NCI-H1694 (cell line): ENCODE measurements at regions not wholly inside any gene's neighbourhood (a gene's known extent, or its start where the extent isn't known, plus 50 kb on each side); places are given as distances from the start of the nearest gene placed in this dataset.

Experiments used
- DNase-seq: peaks from one replicate; lab custom pipeline; 2025; lab: John Stamatoyannopoulos, UW

DNA sequence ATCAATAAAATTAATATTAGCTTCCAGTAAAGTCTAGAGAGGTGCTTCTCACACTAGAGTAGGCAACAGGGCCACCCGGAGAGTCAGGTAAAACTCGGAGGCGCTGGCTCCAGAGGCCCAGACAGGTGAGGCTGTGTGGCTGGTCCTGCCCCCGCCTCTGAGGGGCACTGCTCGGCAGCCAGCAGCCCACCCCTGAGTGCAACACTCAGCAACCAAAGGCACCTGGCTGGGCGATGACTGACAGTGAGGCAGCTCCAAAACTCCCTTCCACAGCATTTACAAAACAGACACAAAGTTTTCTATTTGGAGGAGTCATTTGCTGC lies 138.8 kb upstream of the ID2 start:
- no peak for DNase-seq

DNA sequence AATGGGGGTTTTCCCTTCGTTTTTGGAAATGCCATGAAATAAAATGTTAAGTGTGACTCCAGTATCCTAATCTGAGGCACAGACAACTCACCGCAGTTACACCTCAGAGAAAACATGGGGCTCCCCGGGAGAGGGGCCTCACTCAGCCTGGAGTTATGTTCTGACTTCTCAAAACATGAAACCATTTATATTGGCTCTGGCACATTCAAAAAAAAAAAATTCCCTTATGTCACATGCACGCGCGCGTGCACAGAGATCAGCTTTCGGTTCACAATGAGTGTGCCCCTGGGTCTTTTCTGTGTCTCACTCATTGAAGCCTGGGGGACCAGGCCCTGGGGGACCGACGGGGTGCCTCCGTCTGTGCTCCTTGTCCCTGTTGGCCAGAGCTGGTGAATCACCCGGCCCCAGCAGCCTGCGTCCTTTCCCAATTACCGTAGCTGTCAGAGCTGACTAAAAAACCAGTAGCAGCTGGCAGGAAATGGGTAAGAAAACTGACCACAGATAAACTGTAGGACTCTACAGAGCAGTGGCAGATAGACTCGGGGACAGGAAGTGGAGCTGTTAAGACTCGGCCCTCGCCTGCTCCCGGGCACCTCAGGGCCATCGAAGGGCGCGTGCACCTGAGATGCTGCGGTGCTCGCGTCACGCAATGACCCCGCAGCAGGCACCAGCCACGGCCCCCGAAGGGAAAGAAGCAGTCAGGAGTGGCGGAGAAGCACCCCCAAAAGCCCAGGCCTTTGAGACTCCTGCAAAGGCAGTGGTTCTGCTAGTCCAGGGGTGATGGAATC lies 138.3 kb upstream of the ID2 start:
- DNase-seq = no peak

DNA sequence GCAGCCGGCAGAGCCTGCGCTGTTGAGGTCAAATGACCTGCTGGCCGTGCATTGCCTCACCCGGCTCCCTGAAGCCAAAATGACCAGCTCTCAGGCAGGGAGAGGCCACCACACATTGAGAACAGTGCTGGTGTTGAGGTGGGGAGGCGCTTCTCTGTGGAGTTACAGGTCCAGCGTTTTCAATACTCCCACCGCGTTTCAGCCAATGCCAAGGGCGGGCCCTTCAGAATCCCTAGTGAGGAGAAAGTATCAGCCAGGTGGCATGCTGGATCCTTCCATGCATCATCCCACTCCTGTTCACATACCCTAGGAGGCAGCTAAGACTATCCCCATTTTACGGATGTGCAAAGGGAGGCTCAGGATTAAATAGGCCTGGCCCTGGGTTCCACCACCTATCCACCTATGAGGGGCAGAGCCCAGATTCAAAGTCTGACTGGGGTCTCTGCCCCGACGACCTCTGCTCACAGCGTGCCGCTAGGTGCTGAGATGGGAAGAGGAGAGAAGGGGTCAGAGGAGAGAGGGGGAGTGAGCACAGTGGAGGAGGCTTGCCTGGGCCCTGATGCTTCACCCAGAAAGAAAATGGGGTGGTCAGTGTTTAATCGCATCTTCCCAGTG lies 137.6 kb upstream of the ID2 start:
- DNase-seq = no peak

DNA sequence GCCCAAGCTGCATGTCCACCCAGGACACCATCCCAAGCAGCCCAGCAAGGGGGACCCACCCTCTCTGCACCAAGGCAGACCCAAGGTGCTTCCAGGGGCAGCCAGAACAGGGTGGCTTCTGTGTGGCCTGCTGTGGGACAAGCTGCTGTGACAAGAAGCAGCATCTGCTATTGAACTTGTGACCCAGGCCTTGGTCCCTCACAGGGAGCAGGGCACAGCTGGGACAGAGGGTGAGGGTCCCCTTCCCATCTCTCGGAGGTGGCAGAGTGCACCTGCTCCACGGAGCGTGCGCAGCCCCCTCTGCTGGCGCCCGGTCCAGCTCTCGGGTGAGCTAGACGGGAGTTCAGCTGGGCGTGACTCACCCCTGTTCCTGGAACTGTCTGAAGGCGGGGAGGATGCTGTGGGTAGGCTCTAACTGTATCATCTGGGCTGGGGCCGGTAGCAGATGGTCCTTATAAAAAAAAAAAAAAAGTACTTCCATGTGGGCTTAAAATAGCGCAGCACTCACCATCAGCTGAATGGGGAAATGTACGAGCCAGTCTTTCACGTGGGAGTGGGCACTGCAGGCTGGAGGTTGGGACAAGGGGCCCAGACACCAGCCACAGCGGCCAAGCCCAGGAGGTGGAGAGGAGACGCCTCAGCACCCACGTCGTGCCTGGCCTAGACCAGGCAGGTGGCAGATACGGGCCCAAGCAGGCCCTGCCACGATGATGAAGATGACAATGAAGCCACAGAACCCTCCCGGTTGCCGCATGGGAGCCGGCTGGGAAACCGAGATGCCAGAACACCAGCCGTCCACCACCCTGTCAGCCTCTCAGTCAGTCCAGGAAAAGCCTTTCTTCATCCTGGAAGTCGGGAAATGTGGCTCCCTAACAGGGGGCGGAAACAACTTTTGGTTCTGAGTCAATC lies 136.8 kb upstream of the ID2 start:
- DNase-seq = peak; percentile 99

DNA sequence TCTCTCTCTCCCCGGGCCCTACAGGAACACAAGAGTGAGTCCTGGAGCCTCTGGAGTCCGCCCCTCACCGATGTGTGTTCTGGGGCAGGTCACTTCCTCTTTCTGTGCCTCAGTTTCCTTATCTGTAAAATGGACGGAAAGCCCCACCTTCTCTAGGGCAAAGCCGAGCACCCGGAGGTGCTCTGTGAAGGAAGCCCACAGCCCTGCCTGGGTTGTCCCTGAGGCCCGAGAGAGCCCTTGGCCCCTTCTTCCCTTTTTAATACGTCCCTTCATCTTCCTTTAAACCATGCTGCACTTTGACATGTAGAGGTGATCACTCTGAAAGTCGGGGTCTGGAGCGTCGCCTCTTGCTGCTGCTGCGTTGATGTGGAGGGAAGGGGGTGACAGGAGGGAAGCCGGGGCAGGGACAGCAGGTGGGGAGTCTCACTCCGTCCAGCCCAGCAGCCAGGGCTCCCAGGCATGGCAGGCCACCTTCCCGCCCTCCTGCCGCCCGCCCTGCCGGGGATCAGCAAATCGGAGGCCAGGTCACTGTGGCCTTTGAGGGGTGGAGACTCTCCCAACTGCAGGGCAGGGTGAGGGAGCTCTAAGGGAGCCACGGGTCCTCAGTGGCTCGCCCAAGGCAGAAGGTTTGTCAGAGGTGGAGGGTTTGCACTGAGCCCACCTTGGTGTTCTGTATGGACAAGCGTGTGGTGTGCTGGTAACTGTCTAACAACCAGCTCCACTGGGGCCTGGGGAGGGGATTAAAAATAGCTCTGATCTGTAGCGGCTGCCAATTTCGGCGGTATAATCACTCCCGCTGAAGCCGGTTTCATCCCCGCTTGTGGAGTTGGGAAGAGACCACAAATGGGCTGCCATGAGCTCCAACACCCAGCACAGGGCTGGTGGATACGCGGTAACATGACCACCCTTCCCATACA lies 135.9 kb upstream of the ID2 start:
- no peak for DNase-seq

DNA sequence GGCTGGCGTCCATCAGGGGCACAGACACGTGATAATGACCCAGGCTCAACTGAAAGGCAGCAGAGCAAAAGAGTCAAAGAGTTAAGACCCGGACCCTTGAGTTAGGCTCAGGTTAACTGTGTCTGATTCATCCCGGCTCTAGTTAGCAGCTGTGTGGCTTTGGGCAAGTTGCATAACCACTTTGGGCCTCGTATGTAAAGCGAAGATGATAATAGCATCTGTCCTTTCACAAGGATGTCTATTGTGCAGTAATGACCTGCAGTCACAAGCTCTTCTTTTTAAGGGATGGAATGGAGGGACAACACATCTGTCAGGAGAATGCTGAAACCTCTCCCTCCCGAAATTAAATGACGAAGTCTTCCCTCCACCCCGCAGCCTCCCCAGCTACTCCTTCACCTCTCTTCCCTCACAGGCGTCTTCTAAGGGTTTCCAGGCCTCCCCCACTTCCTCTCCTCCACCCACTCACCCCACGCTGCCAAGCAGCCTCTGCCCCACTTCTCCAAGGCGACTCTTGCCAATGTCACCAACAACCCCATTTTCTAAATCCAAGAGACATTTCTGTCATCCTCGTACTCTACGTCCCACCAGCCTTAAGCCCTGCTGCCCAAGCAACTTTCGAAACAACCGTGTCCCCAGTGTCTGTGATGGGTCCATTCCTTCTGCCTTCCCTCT lies 135.1 kb upstream of the ID2 start:
- DNase-seq = no peak

DNA sequence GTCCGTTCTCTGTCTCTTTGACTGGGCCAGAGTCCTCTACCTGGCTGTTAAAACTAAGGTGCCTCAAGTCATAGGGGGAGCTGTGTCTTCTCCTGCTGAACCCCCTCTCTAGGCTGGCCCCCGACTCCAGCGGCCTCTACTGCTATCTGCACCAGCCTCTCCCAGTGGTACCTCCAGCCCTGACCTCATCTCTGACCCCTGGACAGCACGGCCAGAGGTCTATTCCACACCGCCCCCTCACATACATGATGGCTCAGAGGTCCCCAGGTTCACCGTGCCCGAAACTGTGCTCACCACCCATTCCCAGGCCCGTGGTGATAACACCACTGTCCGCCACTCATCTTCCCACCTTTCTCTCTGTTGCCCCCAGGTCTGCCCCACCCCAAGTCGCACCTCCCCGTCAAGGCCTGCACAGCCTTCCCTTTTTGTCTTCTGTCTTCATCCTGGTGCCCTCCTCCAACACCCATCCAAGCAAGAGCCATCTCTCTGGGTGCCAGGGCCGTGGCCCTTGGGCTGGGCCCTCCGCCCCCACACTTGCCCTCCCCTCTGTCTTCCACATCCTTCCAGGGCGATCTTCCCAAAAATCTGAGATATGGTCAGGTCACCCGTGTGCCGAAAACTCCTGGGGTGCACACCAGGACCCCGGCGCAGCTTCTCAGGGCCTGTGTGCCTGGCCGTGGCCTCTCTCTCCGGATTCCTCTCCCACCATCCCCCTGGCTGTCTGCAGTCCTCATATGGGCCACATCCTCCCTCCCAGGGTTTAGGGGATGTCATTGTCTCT lies 134.4 kb upstream of the ID2 start:
- DNase-seq = no peak

DNA sequence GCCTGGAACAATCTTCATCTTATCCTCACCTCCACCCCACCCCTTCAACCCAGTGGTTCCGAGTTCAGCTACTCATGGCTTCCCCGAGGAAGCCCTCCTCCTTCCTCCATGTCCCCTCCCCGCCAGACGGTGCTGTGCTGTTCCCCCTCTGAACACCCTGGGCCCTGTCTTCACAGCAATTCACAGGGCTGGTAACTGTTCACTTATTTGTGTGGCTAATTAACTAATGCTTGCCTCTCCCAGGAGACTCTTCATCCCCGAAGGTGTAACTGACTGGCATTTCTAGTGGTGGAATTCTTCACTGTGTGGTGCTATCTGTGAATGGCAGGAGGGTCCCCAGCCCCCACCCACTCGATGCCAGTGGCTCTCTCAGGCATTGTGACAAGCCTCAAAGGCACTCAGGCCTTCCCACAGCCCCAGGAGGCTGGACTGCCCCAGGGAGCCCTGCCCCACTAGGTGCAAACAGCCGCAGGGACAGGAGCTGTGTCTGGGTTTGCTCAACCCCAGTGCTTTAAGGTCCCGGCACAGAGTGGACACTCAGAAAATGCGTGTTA lies 133.7 kb upstream of the ID2 start:
- no peak for DNase-seq

DNA sequence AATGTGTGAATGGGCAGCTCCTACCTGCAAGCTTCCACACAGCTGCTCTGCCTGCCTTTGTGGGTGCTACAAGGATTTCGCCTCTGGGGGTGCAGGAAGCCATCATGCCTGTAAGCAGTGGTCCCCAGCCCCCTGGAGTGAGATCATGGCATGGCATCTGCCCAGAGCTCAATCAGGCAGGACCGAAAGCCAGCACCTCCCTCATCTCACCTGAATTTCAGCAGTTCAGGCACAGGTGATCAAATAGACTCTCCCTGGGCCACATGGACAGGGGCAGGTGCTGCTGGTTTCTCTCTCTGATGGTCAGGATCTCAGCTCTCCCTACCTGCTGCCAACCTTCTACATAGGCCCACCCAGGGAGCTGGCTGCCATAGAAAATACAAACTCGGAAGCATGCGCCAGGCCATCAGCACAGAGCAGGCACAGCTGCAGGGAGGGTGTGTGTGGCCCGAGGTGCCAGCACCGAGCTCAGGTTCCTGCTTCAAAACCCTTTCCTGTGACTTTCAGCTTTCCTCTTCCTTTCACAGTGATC lies 133.2 kb upstream of the ID2 start:
- no peak for DNase-seq

DNA sequence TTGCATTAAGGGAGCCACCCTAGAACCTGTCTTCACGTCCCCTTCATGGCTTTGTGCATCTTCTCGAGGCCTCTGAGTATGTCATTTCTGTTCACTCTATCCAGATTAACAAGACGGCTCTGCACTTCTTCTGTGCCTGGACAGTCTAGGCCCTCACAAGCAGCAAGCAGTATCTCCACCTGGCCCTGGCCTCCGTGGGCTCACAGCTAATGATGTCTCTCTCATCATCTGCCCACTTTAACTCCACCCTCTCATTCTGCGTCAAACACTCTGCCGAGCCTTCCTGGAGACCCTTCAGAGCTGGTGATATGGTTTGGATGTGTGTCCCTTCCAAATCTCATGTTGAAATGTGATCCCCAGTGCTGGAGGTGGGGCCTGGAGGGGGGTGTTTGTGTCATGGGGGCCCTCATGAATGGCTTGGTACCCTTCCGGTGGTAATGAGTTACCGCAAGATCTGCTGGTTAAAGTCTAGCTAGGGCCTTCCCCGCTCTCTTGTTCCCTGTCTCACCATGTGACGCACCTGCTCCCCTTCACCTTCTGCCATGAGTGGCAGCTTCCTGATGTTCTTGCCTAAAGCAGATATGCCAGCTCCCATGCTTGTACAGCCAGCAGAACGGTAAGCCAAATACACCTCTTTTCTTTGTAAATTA lies 132.5 kb upstream of the ID2 start:
- no peak for DNase-seq

DNA sequence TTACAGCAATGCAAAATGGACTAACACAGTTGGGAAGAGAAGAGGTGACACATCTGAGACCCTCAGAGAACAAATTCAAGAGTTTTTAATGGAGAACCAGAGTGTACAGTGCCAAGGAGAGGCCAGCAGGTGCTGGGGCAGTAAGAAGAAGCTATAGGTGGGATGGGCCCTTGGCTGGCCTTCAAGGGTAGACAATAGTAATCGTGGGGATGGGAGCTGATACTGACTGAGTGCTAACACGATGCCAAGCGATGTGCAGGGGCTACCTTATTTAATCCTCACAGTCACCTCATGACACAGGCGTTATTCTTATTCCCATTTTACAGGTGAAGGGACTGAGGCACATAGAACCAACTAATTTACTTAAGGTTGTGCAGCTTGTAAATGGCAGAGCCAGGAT lies 131.9 kb upstream of the ID2 start:
- DNase-seq = no peak

DNA sequence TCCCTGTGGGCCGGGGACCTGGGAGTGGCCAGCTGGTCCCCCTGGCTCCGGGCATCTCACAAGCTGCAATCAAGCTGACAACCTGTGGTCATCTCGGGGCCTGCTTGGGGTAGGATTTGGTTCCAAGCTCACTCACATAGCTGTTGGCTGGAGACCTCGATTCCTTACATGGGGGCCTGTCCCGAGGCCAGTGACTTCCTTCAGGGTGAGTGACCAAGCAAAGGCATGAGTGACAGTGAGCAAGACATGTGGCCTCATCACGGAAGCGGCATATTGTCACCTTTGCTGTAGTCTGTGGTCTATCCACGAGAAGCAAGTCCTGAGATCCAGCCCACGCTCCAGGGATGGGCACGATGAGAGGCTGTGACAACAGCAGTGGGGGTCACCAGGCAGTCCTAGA lies 131.4 kb upstream of the ID2 start:
- DNase-seq = no peak

DNA sequence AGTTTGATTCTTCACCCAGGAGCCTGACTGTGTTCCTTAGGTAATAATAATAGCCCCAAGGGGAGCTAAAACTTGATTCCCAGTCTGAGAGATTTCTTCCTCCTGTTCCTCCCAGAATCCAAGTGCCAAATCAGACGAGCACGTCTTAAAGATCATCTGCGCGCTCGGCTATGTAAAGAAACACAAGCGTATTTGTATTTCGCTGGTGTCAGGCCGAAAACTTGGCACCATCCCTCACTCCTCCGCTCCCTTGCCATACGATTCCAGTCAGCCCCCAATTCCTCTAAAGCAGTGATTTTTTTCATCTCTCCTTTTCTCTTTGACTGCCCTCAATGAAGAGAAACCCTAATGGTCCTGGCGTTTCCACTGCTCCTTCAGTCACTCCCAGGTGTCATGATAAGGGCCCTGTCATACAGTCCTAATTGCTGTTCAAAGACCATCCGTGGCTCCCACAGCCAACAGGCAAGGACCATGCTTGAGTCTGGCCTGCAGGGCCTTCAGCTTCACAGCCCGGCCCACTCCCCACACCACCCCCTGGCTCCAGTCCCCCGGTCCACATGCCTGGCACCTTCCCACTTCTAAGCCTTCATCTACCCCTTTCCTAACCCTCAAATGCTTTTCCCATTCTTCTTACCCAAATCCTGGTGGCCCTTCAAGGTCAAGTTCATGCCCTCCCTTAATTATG lies 130.8 kb upstream of the ID2 start:
- no peak for DNase-seq

DNA sequence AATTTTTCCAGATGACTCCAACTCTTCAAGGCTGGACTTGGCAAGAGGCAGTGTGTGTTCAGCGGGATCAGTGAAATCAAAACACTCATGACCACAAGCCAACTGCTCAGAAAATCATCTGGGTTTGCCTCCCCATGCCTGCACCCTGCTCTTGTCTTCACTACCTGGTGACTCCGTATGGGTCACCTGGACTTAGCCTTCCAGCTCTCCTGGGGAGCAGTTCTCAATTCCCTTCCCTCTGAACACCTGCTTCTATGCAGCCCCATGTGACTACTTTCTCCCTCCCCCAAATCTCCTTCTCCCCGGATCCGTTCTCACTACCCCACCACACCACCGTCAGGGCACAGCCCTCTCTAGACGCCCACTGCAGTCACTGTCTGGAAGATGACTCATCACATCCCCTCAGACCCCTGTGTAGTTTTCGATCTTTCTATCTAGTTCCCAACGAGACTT lies 130.2 kb upstream of the ID2 start:
- DNase-seq = no peak

DNA sequence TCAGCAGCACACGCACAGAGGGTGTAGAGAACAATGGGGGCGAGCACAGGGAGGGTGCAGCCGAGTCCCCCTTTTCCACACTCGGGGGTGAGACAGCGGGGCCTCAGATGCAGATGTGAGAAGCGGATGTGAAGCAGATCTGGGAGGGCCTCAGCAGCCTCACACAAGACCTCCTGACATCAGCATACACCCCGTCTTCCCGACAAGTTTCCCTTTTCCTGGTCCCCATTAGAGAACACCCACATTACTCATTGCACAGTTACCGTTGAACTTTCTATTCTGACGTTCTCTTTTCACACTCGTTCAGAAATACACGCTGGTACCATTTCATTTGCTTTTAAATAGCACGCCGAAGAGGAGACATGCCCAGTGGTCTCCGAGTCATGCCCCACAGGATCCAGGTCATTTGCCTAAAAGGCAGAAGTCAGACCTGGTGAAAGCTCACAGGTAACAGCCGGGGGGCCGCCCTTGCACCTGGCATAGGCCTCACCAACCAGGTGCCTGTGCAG lies 129.5 kb upstream of the ID2 start:
- no peak for DNase-seq

DNA sequence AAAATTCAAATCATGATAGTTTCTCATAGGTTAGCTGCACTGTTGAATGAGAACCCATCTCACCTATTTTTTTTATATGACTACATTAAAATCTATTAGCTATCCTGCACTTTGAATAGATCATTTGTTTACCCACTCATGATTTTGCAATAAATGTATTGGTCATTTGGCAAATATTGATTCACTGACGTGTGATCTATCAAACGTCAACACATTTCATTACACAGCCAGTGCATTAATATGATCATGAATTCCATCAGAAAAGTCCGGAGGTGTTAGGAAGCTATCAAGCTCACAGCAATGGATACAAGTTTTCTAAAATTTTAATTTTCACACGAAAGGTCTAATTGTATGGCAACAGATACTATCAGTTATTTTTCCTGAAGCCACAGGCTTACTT lies 128.2 kb upstream of the ID2 start:
- no peak for DNase-seq

DNA sequence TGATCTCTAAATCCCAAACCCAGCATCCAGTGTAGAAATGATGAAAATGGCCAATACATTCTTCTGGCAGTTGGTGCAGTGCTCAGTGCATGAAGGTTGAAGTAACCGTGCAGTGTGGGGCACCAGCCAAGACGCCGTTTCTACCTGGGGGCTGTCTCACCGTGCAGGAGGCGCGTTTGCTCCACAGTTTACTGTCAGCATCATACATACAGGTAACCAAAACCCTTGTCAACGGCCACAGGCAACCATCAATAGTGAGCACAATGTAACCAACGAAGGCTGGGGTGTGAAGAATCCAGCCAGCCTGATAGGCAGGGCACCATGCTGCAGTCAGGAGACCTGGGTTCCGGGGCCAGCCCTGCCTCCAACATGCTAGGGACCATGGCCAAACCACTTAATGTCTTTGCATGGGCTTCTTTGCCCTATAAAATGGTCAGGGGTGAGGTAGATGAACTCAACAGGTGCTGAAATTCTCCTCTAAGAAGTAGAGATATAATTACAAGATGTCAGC lies 127.5 kb upstream of the ID2 start:
- no peak for DNase-seq

DNA sequence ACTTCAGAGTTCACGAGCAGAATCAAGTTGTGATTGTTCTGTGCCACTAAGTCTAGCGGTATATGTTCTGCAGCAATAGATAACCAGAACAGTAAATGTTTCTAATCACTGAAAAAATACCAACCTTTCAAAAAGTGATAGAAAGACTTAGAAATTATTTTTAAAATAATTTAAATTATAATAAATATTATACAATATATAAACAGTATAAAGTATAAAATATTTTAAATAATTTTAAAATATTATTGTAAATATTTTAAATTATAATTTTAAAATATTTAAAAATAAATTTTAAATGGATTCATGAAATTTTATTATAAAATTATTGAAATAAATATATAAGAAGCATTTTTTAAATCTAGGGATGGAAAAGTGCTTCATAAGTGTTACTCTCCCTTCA lies 126.3 kb upstream of the ID2 start:
- DNase-seq = no peak
